ENCODE measurements at regions not wholly inside any gene's neighbourhood (a gene's known extent, or its start where the extent isn't known, plus 50 kb on each side); places are given as distances from the start of the nearest gene placed in this dataset.

GRCh38 chr10:52434734-52435133, 120.7 kb downstream of the DKK1 start:
- TF ChIP-seq CTCF (IDR thresholded peaks at IDR 0.05) (no peak), POLR2A (IDR thresholded peaks at IDR 0.05) (no peak), EP300 (IDR thresholded peaks at IDR 0.05) (no peak)

All from upper lobe of left lung (tissue), 4 donors.